ENCODE measurements at regions not wholly inside any gene's neighbourhood (a gene's known extent, or its start where the extent isn't known, plus 50 kb on each side); places are given as distances from the start of the nearest gene placed in this dataset.
A peak's percentile ranks its signal among the peaks of the same experiment; 100 is the strongest.

DNA sequence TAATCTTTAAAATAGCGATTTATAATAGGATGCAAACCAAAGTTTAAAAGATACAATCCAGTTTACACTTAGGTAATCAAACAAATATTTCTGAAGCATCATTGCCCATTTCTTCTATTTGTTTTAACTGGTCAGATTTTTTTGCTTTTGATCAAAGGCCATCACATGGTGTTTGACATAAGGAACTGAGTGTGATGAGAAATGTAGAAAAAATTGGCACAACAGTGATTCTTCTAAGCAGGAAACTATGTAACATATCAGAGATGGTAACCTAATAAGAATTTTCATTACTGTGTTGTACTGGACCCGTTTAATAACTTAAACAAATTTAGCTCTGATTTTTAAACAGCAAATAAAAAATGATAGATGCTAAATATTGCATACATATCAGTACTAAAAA is 644.7 kb upstream of the KLF12 start:
- DNase-seq (ENCODE audit: low spot score), result no peak

DNA sequence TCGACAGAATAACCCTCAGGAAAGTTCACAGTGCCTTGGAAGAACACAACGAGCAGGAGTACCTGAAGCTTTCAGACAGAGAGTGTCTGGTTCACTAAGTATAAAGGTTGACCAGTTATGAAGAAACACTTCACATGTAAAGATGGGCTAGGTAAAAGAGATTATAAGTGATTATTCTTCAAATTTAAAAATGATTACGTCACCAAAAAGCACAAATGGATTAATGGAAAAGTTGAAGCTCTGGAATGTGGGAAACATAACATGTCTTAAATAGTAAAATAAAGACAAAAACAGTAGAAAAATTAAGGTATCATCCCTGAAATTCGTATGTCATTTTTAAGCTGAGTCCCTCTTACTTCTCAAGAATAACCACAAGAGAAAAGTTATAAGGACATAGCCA is 643.9 kb upstream of the KLF12 start:
- DNase-seq (ENCODE audit: low spot score), result no peak

DNA sequence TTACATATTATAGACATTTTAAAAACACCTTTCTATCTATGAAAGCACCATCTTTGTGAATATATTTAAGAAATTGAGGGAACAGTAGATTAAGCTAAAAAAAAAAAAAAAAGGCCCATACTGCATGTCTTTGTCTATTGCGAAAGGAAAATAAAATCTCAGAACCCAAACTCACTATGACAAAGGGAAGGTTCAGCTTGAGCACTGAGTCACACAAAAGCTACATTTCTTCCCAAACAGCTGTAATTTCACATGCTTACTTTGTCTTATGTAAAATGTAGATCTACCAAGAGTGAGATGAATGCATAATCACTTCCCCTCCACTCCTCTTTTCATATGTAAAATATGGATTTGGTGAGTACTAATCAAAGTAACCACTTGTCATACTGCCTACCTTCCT is 640.1 kb upstream of the KLF12 start:
- DNase-seq (ENCODE audit: low spot score), result no peak

DNA sequence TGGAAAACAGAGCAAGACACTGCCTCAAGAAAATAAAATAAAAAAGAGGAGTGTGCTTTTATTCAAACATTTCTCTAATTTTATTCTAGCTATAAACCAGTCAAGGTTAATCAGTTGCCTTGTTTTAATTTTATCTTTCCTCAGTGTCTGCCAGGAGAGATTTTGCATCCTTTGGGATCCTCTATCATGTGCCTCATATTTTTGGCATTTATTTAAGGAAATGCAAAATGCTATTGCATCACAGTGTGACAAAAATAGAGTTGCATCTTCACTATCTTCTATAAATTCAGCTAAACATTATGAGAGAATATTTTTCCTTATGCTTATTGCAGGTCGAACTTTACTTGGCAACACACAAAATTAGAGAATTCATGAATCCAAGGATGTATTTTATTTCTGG is 639.0 kb upstream of the KLF12 start:
- no peak for DNase-seq (ENCODE audit: low spot score)

DNA sequence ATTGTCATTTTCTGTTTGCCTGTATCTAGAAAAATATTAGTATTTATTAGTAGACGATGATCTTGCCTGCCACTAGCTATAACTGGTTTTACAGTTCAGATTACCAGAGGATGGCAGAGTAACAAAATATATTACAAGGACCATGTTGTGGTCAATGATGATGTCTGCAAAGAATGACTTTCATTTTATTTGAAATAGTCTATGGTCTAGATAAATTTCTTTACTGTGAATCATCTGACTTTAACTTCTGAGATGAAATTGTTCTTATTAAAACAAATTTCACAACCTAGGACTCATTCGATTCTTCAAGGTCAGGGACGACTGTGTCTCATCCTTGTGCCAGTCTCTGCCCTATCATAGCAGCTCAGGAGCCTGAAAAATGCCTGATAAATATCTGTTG is 637.8 kb upstream of the KLF12 start:
- DNase-seq (ENCODE audit: low spot score), result peak; percentile 7

DNA sequence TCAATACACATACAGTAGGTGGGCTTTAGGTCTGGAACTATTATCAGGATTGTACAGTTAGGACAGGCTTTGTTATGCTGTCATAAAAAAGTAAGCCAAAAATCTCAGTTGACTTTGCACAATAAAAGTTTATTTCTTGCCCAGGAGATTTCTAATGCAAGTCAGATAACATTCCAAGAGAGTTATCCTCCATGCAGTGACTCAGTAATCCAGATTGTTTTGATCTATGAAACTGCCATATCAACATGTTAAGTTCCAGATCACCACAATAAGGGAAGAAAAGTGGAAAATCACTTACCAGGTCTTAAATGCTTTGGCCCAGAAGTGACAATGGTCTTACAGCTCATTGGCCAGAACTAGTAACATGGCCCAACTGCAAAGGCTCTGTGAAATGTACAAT is 636.2 kb upstream of the KLF12 start:
- peak; percentile 9 for DNase-seq (ENCODE audit: low spot score)

DNA sequence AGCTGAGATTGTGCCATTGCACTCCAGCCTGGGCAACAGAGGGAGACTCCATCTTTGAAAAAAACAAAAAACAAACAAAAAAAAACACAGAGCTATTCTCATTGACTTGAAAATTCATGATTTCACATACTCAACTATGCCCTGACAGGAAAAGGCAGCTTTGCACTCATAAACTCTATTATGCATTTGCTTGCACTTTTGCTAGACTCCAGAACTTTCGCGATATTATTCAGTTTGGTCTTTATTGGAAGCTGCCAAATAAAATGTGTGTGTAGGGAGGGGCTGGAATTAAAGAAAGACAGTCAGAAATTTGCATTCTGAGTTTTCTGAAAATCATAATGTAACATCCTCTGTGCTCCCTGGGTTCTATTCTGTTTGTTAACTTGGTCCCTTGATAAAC is 635.1 kb upstream of the KLF12 start:
- no peak for DNase-seq (ENCODE audit: low spot score)

DNA sequence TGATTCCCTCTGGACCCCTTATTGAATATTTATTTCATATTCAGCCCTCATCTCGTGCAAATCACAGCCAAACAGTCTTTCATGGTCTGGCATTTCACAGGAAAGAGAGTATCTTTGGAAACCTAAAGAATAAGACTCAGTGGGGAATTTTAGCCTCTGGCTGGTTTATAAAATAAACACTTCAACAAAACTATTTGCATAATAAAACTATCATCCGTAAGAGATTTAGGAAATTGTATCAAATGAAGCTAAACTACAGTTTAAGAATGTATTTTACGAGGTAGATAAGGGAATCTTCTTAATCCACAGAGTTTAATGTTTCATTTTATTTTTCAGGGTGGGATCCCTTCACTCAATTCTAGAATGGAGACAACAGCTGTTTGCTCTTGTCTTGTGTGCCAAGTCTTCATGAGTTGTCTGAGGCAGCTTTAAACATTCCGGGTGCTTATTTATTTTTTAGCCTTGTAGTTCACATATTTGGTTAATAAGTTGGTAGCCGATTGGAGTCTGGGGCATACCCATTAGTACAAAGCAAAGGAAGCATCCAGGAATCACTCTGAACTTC is 634.4 kb upstream of the KLF12 start:
- no peak for DNase-seq (ENCODE audit: low spot score)

DNA sequence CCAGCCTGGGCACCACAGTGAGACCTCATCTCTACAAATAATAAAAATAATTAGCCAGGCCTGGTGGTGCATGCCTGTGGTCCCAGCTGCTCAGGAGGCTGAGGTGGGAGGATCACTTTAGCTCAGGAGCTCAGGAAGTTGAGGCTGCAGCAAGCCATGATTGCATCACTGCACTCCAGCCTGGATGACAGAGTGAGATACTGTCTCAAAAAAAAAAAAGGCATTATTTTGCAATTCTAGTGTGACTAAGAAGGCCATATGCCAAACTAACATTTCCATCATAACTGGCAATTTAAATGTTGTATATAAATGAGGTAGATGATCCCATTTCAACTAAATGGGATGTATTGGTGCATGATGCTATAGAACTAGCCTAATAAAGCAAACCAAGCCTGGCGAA is 632.8 kb upstream of the KLF12 start:
- no peak for DNase-seq (ENCODE audit: low spot score)

DNA sequence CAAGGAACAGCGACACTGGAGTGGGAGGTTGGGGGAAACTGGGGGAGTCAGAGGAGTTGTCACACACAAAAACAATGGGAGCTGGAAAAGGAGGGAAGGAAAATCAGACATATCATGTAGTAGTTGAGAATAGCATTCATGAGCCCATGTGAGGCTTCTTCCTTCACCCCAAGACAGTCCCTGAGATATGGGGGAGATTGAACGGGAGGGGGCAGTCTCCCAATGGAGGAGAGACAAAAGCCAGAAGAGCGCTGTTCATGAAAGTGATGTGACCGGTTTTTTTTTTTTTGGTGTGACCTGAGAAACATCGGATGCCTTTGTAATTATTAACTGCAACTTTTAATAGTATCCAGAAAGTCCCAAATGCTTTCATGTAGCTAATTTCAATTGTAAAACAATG is 631.8 kb upstream of the KLF12 start:
- no peak for DNase-seq (ENCODE audit: low spot score)

DNA sequence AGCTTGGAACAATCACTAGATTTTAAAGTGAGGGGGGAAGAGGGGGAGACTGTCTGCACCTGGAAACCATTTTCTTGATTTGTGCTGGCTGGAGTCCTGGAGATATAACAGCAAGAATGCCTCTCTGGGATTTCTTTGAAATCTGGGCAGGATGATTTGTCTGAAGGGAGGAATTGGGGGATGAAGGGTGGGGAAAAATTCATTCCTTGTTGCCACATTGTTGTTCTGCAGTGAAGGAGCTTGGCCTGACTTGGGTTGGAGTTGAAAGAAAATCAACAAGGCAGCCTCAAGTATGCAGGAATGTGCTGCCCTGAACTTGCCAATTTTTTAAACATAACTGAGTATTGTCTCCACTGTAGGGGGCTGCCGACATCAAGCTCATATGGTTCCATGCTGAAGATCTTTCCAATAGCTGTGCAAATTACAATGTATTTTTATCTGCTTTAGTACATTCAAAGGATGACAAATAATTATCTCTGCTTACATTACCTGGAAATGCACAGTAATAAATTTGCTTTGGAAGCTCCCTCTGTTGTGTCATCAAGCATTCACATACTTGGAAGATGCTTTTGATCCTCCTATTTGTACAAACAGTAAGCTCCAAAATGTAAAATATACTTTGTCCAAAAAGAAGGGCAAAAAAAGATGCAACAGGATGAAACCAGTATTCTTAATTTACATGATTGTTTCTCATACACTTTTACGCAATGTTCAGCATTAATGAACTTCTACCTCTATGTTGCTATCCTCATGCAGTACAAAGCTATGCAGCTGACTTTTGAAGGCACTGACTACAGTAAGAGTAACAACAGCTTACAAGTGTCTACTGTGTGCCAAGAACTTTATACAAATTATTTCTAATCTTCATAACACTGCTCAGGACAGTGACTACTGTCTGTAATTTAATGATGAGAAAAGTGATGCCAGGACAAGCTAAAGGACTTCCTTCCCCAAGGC is 627.9 kb upstream of the KLF12 start:
- DNase-seq (ENCODE audit: low spot score), result no peak

DNA sequence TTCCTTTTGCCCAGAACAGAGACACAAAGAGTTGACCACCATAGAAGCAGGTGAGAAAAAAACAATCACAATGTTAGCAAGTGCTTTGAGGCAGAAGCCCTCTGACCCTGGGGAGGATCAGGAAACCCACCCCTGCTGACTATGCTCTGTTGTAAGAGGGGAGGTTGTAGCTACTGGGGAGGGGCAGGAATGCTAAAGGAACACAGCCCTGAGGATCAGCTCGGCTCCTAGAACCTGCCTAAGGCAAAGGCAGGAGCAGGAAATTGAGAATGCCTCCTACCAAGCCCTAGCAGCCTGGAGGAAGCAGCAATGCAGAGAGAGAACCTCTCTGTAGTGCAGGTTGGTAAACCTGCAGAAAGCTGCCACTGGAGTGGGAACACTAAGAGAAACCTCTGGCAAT is 624.0 kb upstream of the KLF12 start:
- no peak for DNase-seq (ENCODE audit: low spot score)

DNA sequence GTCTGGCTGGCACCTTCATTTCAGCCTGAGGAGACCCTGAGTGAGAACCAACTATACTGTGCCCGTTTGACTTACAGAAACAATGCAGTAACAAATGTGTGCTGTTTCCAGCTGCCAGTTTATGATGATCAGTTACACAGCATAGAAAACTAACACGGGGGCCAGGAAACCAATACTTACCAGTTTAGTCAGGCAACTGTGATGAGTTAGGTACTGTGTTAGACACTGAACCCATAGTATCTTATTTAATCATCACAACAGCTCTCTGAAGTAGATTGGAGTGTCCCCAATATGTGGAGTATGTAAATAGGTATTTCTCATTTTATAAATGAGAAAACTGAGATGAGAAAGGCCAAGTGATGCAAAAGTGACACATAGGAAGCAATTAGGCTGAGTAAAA is 620.9 kb upstream of the KLF12 start:
- no peak for DNase-seq (ENCODE audit: low spot score)

DNA sequence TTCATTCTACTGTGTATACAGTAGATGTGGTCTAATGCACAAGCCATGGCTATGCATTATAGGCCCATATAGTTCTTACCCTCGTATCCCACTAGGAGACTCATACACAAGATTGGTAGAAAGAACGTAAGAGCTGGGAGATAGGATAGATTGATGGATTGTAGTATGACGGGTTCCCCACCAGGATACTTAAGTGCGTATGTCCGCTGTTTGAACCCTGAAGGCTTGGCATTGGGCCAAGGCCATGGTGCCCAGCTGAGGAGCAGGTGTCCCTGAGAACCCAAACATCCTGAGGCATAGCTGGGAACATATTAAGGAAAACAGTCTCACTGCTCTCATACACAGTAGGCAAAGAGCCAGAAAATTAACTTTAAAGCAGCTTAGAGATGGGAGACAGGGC is 617.5 kb upstream of the KLF12 start:
- no peak for DNase-seq (ENCODE audit: low spot score)

DNA sequence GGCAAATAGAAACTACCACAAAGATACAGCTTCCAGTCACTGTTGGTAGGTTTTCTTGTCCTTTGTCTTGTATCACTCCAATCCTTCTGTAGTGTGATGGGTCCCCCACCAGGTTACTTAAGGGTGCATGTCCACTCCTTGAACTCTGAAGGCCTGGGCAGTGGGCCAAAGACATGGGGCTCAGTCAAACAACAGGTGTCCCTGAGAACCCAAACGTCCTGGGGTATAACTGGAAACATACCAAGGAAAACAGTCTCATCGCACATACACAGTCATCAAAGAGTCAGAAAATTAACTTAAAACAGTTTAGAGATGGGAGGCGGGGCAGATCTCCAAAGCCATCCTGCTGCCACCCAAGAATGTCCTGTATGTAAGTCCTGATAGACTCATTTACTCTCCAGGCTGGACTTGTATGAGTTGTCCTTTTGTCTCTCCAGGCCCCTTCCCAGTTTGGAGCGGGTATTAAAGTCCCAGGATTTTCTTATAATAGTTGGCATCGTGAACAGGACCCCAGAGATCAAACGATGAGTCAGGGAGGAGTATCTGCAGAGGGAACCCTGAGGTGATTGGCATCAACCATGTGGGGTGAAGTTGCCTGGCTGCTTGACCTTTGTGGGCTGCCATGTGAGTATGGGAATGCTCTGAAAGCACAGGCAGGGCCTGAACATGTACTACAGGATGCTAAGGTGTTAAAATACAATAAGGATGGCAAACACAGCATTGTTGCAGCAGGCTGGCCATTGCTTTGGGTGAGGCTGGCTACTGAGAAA is 613.2 kb upstream of the KLF12 start:
- DNase-seq (ENCODE audit: low spot score), result no peak

DNA sequence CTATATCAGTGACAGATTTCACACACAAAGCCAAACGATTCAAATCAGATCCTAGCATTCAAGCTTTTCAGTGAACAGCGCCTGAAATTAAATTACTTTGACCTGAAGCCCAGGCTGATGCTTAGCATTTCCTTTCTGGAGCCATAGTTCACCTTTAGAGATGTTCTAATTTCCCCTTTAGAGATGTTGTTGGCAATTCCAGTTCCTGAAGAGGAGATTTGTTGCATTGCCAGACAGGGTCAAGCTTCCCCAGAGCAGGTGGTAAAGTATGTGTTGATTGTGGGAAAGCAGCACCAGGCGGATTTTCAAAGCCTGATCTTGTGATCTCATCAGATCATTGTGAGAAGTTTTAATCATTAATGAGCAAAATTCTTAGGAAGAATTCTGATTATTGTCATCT is 609.8 kb upstream of the KLF12 start:
- no peak for DNase-seq (ENCODE audit: low spot score)

DNA sequence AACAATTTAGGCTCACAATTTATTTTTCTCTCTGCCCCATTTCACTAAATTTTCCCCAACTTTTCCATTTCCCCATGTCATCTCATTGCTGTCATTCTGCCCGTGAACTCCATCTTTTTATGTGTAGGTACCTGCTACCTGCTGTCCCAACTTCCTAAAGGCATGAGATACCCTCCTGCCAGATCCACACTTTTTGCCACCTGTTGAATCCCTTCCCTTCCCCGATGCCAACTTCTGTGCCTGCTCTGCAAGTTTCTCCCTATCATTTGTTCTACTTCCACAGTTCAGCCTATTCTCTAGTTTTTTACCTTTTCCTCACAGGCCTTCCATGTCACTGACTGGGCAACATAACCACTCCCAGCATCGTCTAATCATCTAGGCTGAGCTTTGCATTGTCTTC is 607.5 kb upstream of the KLF12 start:
- DNase-seq (ENCODE audit: low spot score), result no peak

DNA sequence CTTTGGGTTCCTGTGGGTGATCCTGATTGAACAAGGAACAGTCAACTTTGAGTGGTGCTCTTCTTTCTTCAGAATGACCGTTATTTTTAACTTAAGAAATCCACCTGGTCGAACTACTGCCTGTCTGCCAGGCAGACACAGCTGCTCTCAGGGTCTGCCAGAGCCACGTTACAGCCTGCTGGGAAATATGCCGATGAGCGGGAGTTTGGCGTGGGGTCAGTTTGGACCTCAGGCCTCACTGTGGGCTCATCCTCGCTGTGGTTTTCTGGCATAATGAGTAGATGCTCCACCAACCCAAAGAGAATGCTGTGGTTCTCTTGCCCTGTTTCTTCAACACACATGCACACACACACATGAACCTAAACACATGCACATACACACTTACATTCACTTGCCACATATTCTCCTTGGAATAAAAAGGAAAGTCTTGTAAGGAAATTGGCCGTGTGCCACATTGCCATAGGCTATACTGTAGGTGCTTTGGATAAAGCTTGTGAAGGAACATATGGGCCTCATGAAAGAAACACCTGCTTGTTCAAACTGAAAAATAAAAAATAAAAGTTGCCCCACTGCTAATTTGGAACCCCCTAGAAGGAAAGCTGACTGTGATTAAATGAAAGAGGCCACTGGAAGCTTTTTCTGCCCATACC is 598.7 kb upstream of the KLF12 start:
- no peak for DNase-seq (ENCODE audit: low spot score)

DNA sequence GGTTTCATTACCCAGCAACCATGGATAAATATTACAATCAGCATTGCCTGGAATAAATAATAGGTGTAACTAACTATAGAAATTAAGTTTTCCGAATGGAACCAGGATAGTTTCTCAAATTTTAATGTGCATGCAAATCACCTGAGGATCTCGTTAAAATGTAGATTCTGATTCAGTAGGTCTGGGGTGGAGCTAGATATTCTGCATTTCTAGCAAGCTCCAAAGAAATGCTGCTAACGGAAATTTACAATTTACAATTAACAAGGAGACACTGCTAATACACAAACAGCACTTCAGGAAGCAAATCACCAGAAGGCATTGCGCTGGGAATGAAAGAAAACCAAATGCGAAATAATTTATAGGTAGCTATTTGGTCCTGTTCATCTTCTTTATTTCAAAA is 597.5 kb upstream of the KLF12 start:
- no peak for DNase-seq (ENCODE audit: low spot score)

DNA sequence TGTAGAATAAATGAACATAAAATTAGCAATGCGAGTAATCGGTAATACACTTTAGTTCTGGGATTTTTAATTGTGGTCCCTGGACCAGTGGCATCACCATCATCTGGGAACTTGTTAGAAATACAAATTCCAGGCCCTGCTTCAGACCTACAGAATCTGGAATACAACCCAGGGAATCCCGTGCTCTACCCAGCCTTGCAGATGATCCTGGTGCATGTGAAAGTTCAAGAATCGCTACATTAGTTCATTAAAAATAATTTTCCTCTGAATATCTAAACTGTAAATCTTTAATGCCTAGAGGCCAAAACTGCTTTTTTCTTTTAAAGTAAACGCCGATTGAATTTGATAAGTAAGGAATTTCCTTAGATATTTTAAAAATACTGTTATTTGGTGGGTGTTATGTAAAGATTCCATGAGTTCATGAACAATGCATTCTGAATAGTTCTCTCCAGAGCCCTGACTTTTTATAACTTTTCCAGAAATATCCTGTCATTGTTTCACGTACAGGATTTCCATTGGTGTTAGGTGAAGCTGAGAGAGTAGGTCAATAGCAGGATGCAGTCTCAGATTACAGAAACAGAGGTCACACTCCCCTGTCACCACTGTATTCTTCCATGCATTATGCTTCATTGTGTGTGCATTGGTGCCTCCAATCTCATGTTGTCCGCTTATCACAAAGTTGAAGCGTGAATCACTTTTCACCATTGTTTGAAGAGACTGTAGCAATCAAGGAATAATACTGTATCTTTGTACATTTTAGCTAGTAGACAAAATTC is 596.5 kb upstream of the KLF12 start:
- no peak for DNase-seq (ENCODE audit: low spot score)

DNA sequence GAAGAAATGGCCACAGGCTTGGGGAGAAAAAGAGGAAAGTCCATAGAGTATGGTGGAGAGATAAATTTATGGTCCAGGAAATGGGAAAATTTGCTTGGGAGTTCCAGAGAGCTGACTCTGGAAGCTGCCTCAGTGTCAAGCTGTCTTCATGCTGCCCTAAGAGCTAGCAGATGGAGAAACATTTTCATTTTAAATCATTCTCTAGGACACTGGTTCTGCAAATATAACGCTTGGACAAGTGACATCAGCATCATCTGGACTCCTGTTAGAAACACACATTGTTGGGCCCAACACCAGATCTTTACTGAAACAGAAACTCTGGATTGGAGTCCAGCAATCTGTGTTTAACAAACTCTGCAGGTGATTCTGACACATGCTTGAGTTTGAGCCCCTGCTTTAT is 592.0 kb upstream of the KLF12 start:
- no peak for DNase-seq (ENCODE audit: low spot score)
